ENCODE measurements at regions not wholly inside any gene's neighbourhood (a gene's known extent, or its start where the extent isn't known, plus 50 kb on each side); places are given as distances from the start of the nearest gene placed in this dataset.

GRCh38 chr1:190852611-190853010 lies 374.9 kb upstream of the BRINP3 start:
- H2BK5ac ChIP-seq (ENCODE audit: insufficient read length, low read length), result no peak overlapping the region
- no peak overlapping the region for H2BK12ac ChIP-seq (ENCODE audit: insufficient read length, low read depth, low read length)
- H4K20me1 ChIP-seq (ENCODE audit: control insufficient read depth, insufficient read depth, insufficient read length), result no peaks in the 10 kb centered on the region
- H2BK20ac ChIP-seq (ENCODE audit: low read depth, low read length, poor library complexity, severe bottlenecking), result no peak overlapping the region
- H3K23me2 ChIP-seq (ENCODE audit: insufficient read length, low read depth, low read length, poor library complexity, severe bottlenecking), result no peaks in the 10 kb centered on the region
- H4K8ac ChIP-seq (replicated peaks; ENCODE audit: insufficient read length, low read depth, low read length), result no peak overlapping the region
- no peak overlapping the region for H4K91ac ChIP-seq (ENCODE audit: insufficient read length, low read depth, low read length)
- H3K27me3 ChIP-seq (ENCODE audit: insufficient read depth, low read length), result no peaks in the 10 kb centered on the region
- H3K14ac ChIP-seq (ENCODE audit: insufficient read depth, low read length), result no peak overlapping the region
- no peaks in the 10 kb centered on the region for H3K4me1 Mint-ChIP-seq
- no peaks in the 10 kb centered on the region for H3K27me3 Mint-ChIP-seq (ENCODE audit: low read depth)
- H2AK5ac ChIP-seq (ENCODE audit: insufficient read length, low read length), result no peak overlapping the region
- H2BK120ac ChIP-seq (ENCODE audit: low read depth, low read length, poor library complexity, severe bottlenecking), result no peak overlapping the region
- no peak for DNase-seq
- no peak overlapping the region for H3K27ac ChIP-seq (ENCODE audit: insufficient read length, low read depth, low read length)
- no peak overlapping the region for H3K4ac ChIP-seq (ENCODE audit: low read depth, low read length)
- no peak overlapping the region for H3K4me2 ChIP-seq (ENCODE audit: insufficient read depth, insufficient read length, low read length)
- no peaks in the 10 kb centered on the region for H3K79me2 ChIP-seq (ENCODE audit: insufficient read depth, low read length)
- H3K23ac ChIP-seq (ENCODE audit: insufficient read length, low read depth, low read length), result no peak overlapping the region
- no peak overlapping the region for H3K9ac ChIP-seq (ENCODE audit: extremely low read depth, insufficient read length, low read length)
- WGBS (ENCODE audit: extremely low coverage, insufficient read length, low lambda C conversion rate), result no CpG with 5 or more reads among the region's 2 CpGs
- no peak overlapping the region for H3K18ac ChIP-seq (ENCODE audit: insufficient read length, low read depth, low read length)
- no peaks in the 10 kb centered on the region for H3K4me1 ChIP-seq (ENCODE audit: insufficient read depth, low read length)
- no peaks in the 10 kb centered on the region for H3K79me1 ChIP-seq (ENCODE audit: insufficient read depth, low read depth, low read length, poor library complexity, severe bottlenecking)
- H3K27ac Mint-ChIP-seq, result no peak overlapping the region
- H3K56ac ChIP-seq (ENCODE audit: insufficient read length, low read depth, low read length), result no peak overlapping the region
- H3K4me3 Mint-ChIP-seq, result no peak overlapping the region
- H4K5ac ChIP-seq (ENCODE audit: insufficient read length, low read depth, low read length), result no peak overlapping the region
- peaks cover 2 to 7% of the 10 kb centered on the region in 2 experiments; a peak in 3 of 5 replicates for H3K9me3 Mint-ChIP-seq
- H3T11ph ChIP-seq (ENCODE audit: low read length), result no peak overlapping the region
- TF ChIP-seq CTCF (conservative IDR thresholded peaks at IDR 0.05), result no peak
- H2AFZ ChIP-seq (ENCODE audit: low read length), result no peak overlapping the region
- no peaks in the 10 kb centered on the region for H3K36me3 Mint-ChIP-seq (ENCODE audit: insufficient read depth in 1 of 3, low read depth in 3 of 3)
- H2BK15ac ChIP-seq (ENCODE audit: low read depth, low read length), result no peak overlapping the region
- no peaks in the 10 kb centered on the region for H3K9me3 ChIP-seq (ENCODE audit: control insufficient read depth, low read depth, low read length)
